HG03066 (cell line): ENCODE measurements at regions not wholly inside any gene's neighbourhood (a gene's known extent, or its start where the extent isn't known, plus 50 kb on each side); places are given as distances from the start of the nearest gene placed in this dataset.
"Not testable (repeated sequence)": the region's sequence is repeated elsewhere in the genome, so short reads cannot be mapped to it uniquely, and the experiment has no call there.

Experiments used
- ATAC-seq: cut with Tn5 transposase; IDR thresholded peaks from one replicate; pipeline ENCODE4 v1.9.1; 2021; ENCODE audit warnings: low read depth; ENCODE audit not compliant: unreplicated experiment

GRCh38 chr7:91614431-91614830, 266.1 kb downstream of the MTERF1 start:
- no peak for ATAC-seq

- ATAC-seq: no peak
These were observed 261.4 kb downstream of the MTERF1 start for GRCh38 chr7:91618776-91619765.

DNA sequence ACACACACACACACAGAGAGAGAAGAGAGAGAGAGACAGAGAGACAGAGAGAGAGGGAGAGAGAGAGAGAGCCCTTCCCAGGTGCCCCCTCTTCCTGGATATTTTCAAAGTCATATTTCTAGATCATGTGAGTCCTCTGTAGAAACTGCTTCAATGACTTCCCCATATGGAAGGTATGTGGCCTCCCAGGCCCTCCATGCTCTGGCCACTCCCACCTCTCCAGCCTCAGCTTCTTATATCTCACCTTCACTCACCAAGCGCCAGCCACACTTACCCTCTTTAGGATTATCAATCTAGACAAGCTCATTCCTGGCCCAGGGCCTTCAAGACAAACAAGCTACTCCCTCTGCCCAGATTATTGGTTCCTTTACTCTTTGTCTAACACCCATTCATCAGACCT, 259.7 kb downstream of the MTERF1 start:
- no peak for ATAC-seq

- ATAC-seq: not testable (repeated sequence)
These were observed 253.2 kb downstream of the MTERF1 start for GRCh38 chr7:91627324-91627723.

DNA sequence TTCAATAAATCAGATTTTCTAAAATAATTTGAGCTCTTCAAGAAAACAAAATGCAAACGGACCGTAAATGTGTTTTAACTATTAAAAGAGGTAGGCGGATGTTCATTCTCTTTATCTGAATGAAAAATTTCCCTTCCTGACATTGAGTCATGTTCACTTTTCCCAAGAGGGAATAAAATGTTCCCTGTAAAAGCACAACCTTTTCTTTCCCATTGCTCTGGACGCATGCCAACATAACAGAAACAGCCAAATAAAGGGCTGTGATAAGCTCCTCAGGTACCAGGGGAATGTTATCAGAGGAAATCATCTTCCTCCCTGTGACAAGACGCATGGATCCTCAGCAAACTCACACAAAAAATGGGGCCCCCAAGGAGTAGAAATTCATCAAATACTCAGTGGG, 251.8 kb downstream of the MTERF1 start:
- no peak for ATAC-seq

- ATAC-seq: no peak
These were observed 249.7 kb downstream of the MTERF1 start for GRCh38 chr7:91630581-91631380.

DNA sequence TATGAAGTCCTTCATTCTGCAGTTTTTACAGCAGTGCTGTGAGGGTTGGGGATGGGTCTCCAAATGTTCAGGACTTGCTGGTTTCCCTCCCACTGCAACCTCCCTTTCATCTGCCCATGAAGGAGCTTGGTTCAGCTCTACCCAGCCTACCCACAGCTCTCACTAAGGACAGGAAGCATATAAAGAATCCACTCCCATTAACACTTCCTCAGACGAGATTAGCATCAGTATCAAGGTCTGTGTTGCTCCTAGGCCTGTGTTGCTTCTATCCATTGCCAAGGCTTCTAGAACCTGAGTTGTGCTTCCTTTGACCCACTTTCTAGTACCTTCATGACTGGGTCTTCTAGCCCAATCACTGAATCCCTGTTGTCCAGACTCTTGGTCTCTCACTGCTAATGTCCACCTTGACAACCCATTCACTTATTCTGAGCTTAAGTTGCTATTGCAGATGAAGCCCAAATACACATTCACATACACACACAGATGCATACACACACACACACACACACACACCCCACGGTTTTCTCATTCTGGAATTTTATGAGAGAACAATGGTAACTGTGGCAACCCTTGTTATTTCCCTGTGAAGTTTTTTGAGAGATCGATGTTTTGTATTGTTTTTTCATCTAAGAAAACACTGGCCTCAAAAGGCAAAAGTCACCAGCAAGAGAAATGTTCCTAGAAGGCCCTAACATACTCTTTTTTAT, 248.1 kb downstream of the MTERF1 start:
- ATAC-seq: no peak

GRCh38 chr7:91633013-91633441, 247.5 kb downstream of the MTERF1 start:
- ATAC-seq: no peak

- ATAC-seq: no peak
These were observed 245.9 kb downstream of the MTERF1 start for GRCh38 chr7:91634485-91635177.

GRCh38 chr7:91636129-91636724, 244.3 kb downstream of the MTERF1 start:
- ATAC-seq: no peak

DNA sequence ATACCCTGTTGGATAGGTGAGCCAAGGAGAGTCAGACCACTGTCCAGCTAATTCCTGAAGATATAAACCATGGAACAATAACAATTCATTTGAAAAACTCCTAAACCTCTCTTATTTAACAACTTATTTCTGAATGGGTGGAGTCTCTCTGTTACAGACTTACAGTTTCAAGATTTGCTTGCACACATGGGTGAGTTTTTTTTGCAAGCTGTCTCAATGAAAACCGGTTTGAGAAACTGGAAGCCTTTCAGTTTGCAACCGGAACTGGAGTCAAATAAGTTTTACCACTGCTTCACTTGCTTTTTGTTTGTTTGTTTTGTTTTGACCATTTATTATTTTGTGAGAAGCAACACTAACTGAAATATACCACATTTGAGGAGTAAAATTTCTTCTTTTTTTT, 243.8 kb downstream of the MTERF1 start:
- ATAC-seq: no peak

GRCh38 chr7:91644256-91644655, 236.2 kb downstream of the MTERF1 start:
- no peak for ATAC-seq

GRCh38 chr7:91645542-91645941, 235.0 kb downstream of the MTERF1 start:
- ATAC-seq: no peak

DNA sequence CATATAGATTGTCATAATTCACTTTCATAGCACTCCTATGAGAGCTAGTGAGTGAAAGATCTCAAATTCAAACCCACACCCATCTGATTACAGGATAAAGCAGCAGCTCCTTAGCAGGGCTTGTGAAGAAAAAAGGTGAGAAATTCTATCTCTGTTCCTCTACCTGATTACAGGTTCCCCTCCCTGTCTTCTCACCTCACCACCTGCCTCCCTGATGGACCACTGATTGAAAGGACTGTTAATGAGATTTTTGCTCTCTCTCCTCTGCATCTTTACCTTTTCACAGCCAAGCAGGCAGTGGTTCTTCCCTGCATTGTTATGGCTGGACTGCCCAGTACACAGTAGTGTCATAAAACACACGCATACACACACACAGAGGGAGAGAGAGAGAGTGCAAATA, 228.5 kb downstream of the MTERF1 start:
- ATAC-seq: no peak

DNA sequence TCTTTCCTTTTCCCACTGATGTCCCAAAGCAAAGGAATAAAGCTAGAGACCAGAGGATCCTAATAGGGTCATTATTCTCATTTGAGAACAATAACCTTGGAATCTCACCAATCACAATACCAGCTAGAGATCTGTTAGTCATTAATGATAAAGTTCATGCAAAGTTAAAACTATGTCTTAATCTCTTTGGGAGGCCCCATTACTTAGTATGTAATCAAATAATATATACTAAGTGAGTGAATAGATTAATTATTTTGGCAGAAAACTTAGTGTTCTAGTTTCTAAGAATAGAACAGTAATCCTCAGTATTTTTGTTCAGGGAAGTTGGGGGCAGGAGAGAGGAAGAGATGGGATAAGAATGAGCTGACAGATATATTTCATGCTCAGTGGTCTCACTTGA, 227.2 kb downstream of the MTERF1 start:
- ATAC-seq: no peak

- ATAC-seq: no peak
These were observed 224.8 kb downstream of the MTERF1 start for GRCh38 chr7:91655656-91656055.

DNA sequence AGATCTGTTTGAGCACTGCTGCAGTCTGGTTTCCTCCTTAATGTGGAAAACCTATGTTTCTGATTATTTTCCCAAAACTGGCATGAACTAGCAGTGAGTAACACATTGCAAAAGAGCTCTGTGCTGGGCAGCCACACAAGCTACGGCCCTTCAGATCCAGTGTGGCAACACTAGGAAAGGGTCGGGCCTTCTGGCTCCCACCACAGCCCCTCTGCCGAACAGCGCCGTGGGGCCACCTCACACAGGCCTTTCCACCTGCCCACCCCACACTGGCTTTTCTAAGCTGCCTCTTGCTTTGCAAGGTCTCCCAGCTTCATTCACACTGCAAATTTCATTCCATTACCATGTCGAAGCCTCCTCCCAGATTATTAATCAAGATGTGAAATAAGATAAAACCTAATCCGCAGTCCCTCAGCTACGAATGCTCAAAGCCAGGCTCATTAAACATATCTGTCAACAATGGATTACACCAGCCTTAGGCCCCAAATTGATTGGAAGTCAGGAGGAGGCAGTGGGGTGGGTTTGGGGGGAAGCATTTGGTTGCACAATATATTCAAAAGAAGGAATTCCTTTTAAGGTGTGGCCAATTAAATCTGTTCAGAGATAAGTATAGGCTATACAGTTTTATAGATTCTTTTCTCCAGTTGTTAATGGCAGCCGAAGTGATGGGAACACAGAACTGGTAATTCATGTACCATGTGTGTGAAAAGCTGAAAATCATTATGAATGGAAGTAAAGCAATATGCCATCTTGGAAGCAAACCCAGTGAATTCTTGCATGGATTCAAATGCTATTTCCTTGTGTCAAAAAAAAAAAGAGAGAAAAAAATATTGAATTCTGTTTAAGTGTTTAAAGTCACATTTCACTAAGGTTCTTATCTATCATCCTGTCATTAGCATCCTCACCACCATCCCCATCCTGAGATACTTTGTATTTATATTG, 223.7 kb downstream of the MTERF1 start:
- ATAC-seq: no peak

DNA sequence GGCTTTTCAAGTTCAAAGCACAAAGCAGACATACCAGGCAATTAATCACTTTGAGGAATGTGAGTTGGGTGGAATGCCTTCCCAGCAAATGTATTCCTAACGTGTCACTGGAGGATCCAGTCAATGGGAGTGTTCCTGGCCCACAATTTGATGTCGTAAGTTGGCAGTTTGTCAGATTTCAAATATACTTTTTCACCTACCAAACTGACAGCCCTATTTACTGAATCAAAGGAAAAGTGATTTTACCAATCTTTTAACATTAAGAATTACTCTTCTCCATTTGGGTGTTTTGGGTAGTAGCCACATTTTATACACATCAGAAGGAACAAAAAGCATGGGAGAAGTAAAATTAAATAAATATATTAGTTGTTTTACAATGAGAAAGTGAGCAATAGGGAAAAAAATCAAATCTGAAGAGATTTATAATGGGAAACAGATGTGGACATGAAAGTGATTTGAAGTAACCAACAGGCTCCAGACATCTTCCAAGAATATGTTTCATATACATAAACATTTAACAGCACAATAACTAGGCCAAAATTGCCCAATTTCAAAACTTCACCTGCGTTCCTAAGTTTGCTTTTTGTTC, 222.9 kb downstream of the MTERF1 start:
- no peak for ATAC-seq
